A673 (cell line): ENCODE measurements at regions not wholly inside any gene's neighbourhood (a gene's known extent, or its start where the extent isn't known, plus 50 kb on each side); places are given as distances from the start of the nearest gene placed in this dataset.

Experiments
- EZH2 ChIP-seq: fragments of 200-600 bp; sonication (generic); IDR thresholded peaks from 2 replicates; pipeline ENCODE4 v1.6.1; 2017; ENCODE audit warnings: borderline replicate concordance, low read depth, mild to moderate bottlenecking, mixed read lengths, antibody characterized with exemption, low read length; ENCODE audit not compliant: poor library complexity, severe bottlenecking
- TF ChIP-seq, protein P1 (sequence below): fragments of 300-800, 200-600 bp; sonication (generic); conservative IDR thresholded peaks from 2 replicates; pipeline ENCODE4 v1.5.1; 2017; ENCODE audit warnings: low read depth, mild to moderate bottlenecking, antibody characterized with exemption, low read length, moderate library complexity, mixed read lengths

DNA sequence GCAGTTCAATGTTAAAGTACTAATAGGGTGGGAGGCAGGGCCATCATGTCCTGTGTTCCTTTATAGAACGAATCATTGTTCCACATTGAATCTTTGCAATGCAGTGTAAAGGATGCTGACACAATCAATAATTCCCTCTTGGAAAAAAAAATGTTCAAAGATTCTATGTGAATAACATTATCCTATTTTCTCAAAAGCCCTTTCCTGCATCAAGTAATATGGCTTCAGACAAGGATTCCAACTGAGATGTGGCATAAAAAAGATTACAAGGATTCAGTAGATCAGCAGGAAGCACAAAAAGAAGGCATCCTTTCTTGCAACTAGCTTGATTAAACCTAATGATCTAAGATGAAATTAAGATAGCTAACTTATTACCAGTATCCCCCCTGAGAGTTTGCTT lies 454.0 kb upstream of the CADM2 start:
- TF ChIP-seq, protein P1, sequence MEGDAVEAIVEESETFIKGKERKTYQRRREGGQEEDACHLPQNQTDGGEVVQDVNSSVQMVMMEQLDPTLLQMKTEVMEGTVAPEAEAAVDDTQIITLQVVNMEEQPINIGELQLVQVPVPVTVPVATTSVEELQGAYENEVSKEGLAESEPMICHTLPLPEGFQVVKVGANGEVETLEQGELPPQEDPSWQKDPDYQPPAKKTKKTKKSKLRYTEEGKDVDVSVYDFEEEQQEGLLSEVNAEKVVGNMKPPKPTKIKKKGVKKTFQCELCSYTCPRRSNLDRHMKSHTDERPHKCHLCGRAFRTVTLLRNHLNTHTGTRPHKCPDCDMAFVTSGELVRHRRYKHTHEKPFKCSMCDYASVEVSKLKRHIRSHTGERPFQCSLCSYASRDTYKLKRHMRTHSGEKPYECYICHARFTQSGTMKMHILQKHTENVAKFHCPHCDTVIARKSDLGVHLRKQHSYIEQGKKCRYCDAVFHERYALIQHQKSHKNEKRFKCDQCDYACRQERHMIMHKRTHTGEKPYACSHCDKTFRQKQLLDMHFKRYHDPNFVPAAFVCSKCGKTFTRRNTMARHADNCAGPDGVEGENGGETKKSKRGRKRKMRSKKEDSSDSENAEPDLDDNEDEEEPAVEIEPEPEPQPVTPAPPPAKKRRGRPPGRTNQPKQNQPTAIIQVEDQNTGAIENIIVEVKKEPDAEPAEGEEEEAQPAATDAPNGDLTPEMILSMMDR: no peak
- TF ChIP-seq EZH2: no peak
